BLaER1 treated with 17β-estradiol and CSF1 and Interleukin-3, amounts not matched to agents 10 nM and 100 nM (cell line): ENCODE measurements at regions not wholly inside any gene's neighbourhood (a gene's known extent, or its start where the extent isn't known, plus 50 kb on each side); places are given as distances from the start of the nearest gene placed in this dataset.

Experiments used
- H3K27ac ChIP-seq, 11 experiments: shearing (Covaris generic); formaldehyde crosslinking; 2 replicates each; pipeline ENCODE4 v1.8.1; 2022
- H3K27me3 ChIP-seq, 11 experiments: shearing (Covaris generic); formaldehyde crosslinking; 2 replicates each; pipeline ENCODE4 v1.8.1; 2022
- H3K36me3 ChIP-seq, 11 experiments: shearing (Covaris generic); formaldehyde crosslinking; 2 replicates each; pipeline ENCODE4 v1.8.1; 2022
- H3K4me1 ChIP-seq, 10 experiments: shearing (Covaris generic); formaldehyde crosslinking; 2 replicates each; pipeline ENCODE4 v1.8.1; 2022
- H3K4me2 ChIP-seq, 11 experiments: shearing (Covaris generic); formaldehyde crosslinking; 2 replicates each; pipeline ENCODE4 v1.8.1; 2022
- H3K4me3 ChIP-seq, 10 experiments: shearing (Covaris generic); formaldehyde crosslinking; 2 replicates each; pipeline ENCODE4 v1.8.1; 2022
- H3K9ac ChIP-seq, 11 experiments: shearing (Covaris generic); formaldehyde crosslinking; 2 replicates each; pipeline ENCODE4 v1.8.1; 2022
- H3K9me3 ChIP-seq, 11 experiments: shearing (Covaris generic); formaldehyde crosslinking; replicated peaks in 1 of 11; 2 replicates each; pipeline ENCODE4 v1.8.1; 2022
- H4K20me1 ChIP-seq, 11 experiments: shearing (Covaris generic); formaldehyde crosslinking; 2 replicates each; pipeline ENCODE4 v1.8.1; 2022
- Cebpa-rat ChIP-seq, 11 experiments: shearing (Covaris generic); IDR thresholded peaks; 2 replicates each; pipeline ENCODE4 v1.8.1; 2022

DNA sequence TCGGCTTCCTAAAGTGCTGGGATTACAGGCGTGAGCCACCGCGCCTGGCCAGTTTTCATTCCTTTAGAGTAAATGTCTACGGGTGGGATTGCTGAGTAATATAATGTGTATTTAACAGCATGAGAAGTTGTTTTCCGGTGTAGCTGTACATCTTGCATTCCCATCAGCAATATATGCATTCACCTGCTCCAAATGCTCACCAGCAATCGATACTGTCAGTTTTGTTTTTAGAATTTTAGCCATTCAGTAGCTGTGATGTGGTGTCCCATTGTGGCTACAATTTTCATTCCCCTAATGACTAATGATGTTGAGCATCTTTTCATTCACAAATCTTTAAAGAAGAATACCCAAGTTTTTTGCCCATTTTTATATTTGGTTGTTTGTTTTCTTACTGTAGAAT, 134.8 kb upstream of the RGMA start:
- Histone ChIP-seq H3K9me3 (peaks cover 0 to 11% (median 6%) of the 10 kb centered on the region in 11 experiments; a peak in 7 of 22 replicates), H3K27ac (no peak overlapping the region), H3K9ac (no peak overlapping the region), H3K4me3 (no peak overlapping the region), H3K36me3 (no peaks in the 10 kb centered on the region), H3K27me3 (no peaks in the 10 kb centered on the region), H3K4me1 (peaks cover 0 to 16% (median 8%) of the 10 kb centered on the region in 10 experiments; a peak in 8 of 20 replicates), H3K4me2 (no peak overlapping the region), H4K20me1 (no peaks in the 10 kb centered on the region)
- no peak for TF ChIP-seq Cebpa-rat (IDR thresholded peaks at IDR 0.05)

DNA sequence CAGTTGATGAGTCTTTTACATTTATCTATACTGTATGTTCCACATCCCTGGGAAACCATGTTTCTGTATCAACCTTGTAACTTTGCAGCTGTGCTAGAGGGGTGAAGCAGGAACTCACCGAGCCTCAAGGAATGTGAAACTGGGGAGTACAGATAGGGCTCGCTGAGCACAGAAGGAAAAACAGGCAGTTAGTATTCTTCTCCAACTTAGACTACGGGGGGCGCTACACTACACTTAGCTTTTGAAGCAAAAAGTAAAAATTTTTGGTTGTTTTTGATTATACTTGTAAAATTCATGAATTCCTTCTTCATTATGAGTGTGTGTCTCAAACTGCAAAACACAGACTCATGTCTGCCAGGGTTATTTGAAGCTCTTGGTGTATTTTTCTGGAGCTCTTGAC, 132.7 kb upstream of the RGMA start:
- Histone ChIP-seq H3K9ac (no peak overlapping the region), H4K20me1 (no peaks in the 10 kb centered on the region), H3K9me3 (peaks cover 0 to 7% (median 0%) of the 10 kb centered on the region in 11 experiments; a peak in 2 of 22 replicates), H3K4me1 (peaks cover 0 to 16% (median 8%) of the 10 kb centered on the region in 10 experiments; a peak in 8 of 20 replicates), H3K27me3 (no peaks in the 10 kb centered on the region), H3K4me3 (no peak overlapping the region), H3K27ac (no peak overlapping the region), H3K36me3 (no peaks in the 10 kb centered on the region), H3K4me2 (peak overlapping the region in 6 of 11 experiments; percentile 4 to 51 (median 42); a peak in 12 of 22 replicates)
- no peak for TF ChIP-seq Cebpa-rat (IDR thresholded peaks at IDR 0.05)

DNA sequence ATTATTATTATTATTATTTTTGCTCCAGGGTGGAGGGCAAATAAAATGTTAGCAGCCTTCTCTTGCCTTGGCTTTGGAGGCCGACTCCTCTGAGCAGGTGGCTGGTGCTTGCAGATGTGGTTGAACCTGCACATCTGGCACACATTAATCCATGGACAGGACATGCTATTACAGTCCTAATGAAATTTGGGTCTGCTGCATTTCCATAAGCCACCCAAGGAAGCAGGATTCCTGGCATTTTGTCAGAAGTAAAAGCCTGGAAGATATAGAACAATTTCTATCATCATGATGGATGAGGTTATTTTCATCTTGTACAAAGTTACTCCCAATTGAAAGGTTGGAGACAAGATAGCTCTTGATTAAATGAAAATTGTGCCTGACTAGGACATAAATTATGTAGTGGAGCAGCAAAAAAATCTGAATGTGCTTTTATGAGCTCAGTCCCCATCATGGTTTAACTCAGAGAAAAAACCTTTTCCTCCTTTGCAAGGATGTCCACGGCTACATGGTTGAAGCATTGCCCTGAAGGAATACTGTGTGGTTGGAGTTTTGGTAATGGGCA, 130.9 kb upstream of the RGMA start:
- Histone ChIP-seq H3K9ac (no peak overlapping the region), H4K20me1 (no peaks in the 10 kb centered on the region), H3K4me2 (no peak overlapping the region), H3K4me3 (no peak overlapping the region), H3K9me3 (peaks cover 0 to 7% (median 0%) of the 10 kb centered on the region in 11 experiments; a peak in 4 of 22 replicates), H3K4me1 (peaks cover 0 to 16% (median 8%) of the 10 kb centered on the region in 10 experiments; a peak in 8 of 20 replicates), H3K27ac (no peak overlapping the region), H3K36me3 (no peaks in the 10 kb centered on the region), H3K27me3 (no peaks in the 10 kb centered on the region)
- no peak for TF ChIP-seq Cebpa-rat (IDR thresholded peaks at IDR 0.05)

DNA sequence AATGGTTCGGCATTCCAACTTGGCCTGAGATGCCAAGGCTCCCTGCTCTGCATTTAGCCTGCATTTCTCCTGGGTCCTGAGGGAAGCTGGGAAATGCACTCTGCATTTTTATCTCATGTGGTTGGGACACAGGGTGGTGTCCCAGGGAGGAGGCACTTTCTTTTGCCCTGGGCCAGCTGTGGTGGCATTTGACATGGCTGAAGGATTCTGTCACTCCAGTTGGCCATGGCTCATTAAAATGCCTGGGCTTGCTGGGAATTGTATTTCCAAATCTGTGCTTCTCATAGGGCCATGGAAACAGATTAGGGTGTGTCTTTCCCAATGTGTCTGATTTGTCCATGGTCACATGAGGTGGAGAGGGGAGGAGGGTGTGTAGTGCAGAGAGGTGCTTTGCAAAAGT, 128.3 kb upstream of the RGMA start:
- no peak for TF ChIP-seq Cebpa-rat (IDR thresholded peaks at IDR 0.05)
- Histone ChIP-seq H3K9ac (no peak overlapping the region), H3K27me3 (no peaks in the 10 kb centered on the region), H3K9me3 (peaks cover 0 to 22% (median 7%) of the 10 kb centered on the region in 11 experiments; a peak in 10 of 22 replicates), H3K4me3 (no peak overlapping the region), H3K4me1 (peaks cover 0 to 12% (median 7%) of the 10 kb centered on the region in 10 experiments; a peak in 8 of 20 replicates), H3K27ac (no peak overlapping the region), H3K4me2 (no peak overlapping the region), H3K36me3 (no peaks in the 10 kb centered on the region), H4K20me1 (no peaks in the 10 kb centered on the region)

DNA sequence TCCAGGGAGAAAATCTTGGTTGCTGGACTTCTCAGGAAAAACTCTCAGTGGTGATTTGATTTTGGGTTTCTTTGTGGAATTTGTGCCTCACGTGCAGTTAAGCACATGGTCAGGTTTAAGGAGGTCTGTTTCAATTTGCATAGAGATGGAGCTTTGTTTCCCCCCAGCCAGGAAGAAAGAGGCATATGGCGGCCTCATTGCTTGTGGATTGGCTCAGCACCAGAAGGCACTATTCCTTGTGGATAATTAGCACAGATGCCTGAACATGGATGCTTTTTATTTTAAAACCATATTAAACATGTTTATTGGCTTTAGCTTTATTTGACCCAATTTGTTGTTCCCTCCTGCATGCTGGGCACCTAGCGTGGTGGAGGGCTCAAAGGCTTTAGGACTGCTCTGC, 125.1 kb upstream of the RGMA start:
- H3K9me3 ChIP-seq, result peaks cover 0 to 25% (median 7%) of the 10 kb centered on the region in 11 experiments; a peak in 11 of 22 replicates
- H3K27ac ChIP-seq, result no peak overlapping the region
- no peak overlapping the region for H3K9ac ChIP-seq
- H3K4me2 ChIP-seq, result no peak overlapping the region
- H3K27me3 ChIP-seq, result no peaks in the 10 kb centered on the region
- H3K4me3 ChIP-seq, result no peak overlapping the region
- H3K36me3 ChIP-seq, result no peaks in the 10 kb centered on the region
- H4K20me1 ChIP-seq, result no peaks in the 10 kb centered on the region
- H3K4me1 ChIP-seq, result peaks cover 0 to 13% (median 0%) of the 10 kb centered on the region in 10 experiments; a peak in 5 of 20 replicates
- TF ChIP-seq Cebpa-rat (IDR thresholded peaks at IDR 0.05), result no peak

DNA sequence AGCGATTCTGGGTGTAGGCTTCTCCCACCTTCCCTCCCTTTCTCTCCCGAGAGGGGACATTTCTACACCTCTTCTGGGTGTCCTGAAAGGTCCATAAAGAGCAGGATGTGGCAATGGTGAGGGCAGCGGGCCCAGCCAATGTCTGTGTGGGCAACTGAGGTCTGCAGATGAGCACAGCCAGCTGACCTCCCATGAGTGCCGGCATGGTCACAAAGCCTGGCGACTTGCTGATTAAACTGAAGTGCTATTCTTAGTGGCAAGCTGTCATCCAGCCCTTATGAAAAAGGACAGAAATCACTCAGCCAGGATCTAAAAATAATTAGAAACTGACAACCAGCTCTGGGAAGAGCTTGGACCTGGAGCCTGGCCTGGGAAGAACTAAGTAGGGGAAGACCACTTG, 124.3 kb upstream of the RGMA start:
- Histone ChIP-seq H3K4me1 (peaks cover 0 to 13% (median 0%) of the 10 kb centered on the region in 10 experiments; a peak in 5 of 20 replicates), H4K20me1 (no peaks in the 10 kb centered on the region), H3K27me3 (no peaks in the 10 kb centered on the region), H3K9ac (no peak overlapping the region), H3K36me3 (no peaks in the 10 kb centered on the region), H3K4me2 (no peak overlapping the region), H3K4me3 (no peak overlapping the region), H3K9me3 (peaks cover 0 to 33% (median 7%) of the 10 kb centered on the region in 11 experiments; a peak in 10 of 22 replicates), H3K27ac (no peak overlapping the region)
- no peak for TF ChIP-seq Cebpa-rat (IDR thresholded peaks at IDR 0.05)

DNA sequence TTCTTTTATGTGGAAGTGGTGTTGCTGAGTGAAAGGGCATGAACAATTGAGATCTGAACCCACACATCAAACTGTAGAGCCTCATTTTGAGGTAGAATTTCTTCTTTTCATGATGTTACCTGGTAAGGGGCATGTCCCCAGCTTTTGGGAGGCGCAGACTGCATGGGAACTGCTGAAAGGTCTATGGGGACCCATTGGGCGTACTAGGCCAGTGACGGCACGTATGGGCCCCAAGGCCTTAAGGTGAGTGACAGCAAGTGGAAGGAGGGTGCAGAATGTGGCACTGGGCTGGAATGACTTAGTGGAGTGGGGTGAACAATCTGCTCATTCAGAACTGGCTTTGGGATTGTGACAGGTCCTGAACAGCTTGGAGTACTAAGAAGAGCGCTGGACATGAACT, 123.6 kb upstream of the RGMA start:
- no peak for TF ChIP-seq Cebpa-rat (IDR thresholded peaks at IDR 0.05)
- Histone ChIP-seq H3K9me3 (peaks cover 0 to 33% (median 7%) of the 10 kb centered on the region in 11 experiments; a peak in 10 of 22 replicates), H3K9ac (no peak overlapping the region), H3K4me1 (peaks cover 0 to 13% (median 0%) of the 10 kb centered on the region in 10 experiments; a peak in 5 of 20 replicates), H3K36me3 (no peaks in the 10 kb centered on the region), H3K27ac (no peak overlapping the region), H3K4me2 (no peak overlapping the region), H4K20me1 (no peaks in the 10 kb centered on the region), H3K27me3 (no peaks in the 10 kb centered on the region), H3K4me3 (no peak overlapping the region)

DNA sequence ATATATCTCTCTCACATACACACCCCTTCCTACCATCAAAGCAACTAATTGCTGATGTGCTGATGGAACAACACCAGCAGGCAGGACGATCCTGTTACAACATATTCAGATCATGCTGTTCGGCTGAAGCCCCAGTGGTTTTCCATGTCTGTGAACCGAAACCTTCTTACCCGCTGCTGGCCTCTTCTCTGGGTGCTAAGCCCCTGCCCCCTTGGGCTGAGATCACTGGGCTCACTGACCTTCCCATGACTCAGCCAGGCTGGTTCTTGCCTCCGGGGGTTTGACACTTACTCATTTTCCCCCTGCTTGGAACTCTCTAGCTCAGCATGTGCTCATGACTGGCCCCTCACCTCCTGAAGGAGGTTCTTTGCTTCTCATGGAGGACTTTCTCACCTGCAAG, 122.0 kb upstream of the RGMA start:
- Histone ChIP-seq H3K27me3 (no peaks in the 10 kb centered on the region), H3K9me3 (peaks cover 0 to 33% (median 7%) of the 10 kb centered on the region in 11 experiments; a peak in 10 of 22 replicates), H3K9ac (no peak overlapping the region), H3K4me2 (no peak overlapping the region), H4K20me1 (no peaks in the 10 kb centered on the region), H3K36me3 (no peaks in the 10 kb centered on the region), H3K4me3 (no peak overlapping the region), H3K4me1 (peaks cover 0 to 21% (median 7%) of the 10 kb centered on the region in 10 experiments; a peak in 14 of 20 replicates), H3K27ac (no peak overlapping the region)
- no peak for TF ChIP-seq Cebpa-rat (IDR thresholded peaks at IDR 0.05)

DNA sequence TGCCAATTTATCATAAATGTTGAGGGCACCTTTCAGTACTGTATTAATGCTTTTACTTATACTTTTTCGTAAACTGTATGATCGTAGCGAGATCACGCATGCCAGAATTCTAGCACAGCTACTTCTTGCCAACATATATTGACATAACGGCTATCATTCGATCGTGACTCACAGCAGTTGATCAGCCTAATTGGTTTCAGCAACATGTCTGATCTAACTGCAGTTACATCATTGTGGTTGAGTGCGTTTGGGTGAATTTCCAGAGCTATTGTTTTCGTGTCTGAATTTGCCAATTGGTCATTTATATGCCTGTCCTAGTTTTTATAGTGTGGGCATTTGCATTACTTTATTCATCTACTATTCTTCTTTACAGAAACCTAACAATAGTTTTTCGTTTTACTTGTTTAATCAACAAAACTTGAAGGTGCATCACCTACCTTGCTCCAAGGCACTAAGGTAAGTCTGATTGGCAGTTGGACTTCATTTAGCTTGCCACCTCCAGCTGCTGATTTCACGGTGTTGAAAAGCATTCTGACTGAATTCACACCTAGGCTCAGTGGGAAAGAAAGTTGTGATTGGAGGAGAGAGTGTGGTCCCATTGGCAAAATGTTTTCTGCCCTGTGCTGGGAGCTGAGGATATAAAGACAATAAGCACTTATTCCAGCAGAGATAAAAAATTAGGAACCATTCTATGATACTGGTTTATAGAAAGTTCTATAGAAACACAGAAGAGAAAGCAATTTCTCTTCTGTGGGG, 120.9 kb upstream of the RGMA start:
- no peak overlapping the region for H3K4me3 ChIP-seq
- no peak overlapping the region for H3K9ac ChIP-seq

More for the DNA sequence above, 120.9 kb upstream of the RGMA start:
- Histone ChIP-seq H4K20me1 (no peaks in the 10 kb centered on the region), H3K27me3 (no peaks in the 10 kb centered on the region), H3K36me3 (no peaks in the 10 kb centered on the region; a peak in 1 of 22 replicates), H3K9me3 (peaks cover 2 to 35% (median 10%) of the 10 kb centered on the region in 11 experiments), H3K4me1 (peaks cover 0 to 32% (median 17%) of the 10 kb centered on the region in 10 experiments; a peak in 15 of 20 replicates), H3K4me2 (no peak overlapping the region), H3K27ac (no peak overlapping the region)
- no peak for TF ChIP-seq Cebpa-rat (IDR thresholded peaks at IDR 0.05)
